Endodermal cell (in vitro differentiated cells): ENCODE measurements at regions not wholly inside any gene's neighbourhood (a gene's known extent, or its start where the extent isn't known, plus 50 kb on each side); places are given as distances from the start of the nearest gene placed in this dataset.

Source experiments
- DNase-seq: peaks from one replicate; pipeline ENCODE4 v3.0.0-alpha.2; 2017
- H3K27ac ChIP-seq: 2 replicates; pipeline ENCODE4 v1.5.1; 2013; ENCODE audit warnings: mild to moderate bottlenecking, low read depth, low read length, moderate library complexity
- H3K27me3 ChIP-seq: 2 replicates; pipeline ENCODE4 v1.6.1; 2013; ENCODE audit warnings: mild to moderate bottlenecking, low read length, moderate library complexity; ENCODE audit not compliant: insufficient read depth, control insufficient read depth, poor library complexity, severe bottlenecking
- H3K36me3 ChIP-seq: 2 replicates; pipeline ENCODE4 v1.7.0; 2013; ENCODE audit warnings: mild to moderate bottlenecking, low read length, moderate library complexity; ENCODE audit not compliant: control insufficient read depth, insufficient read depth
- H3K4me1 ChIP-seq: one replicate; pipeline ENCODE4 v1.7.0; 2013; ENCODE audit warnings: low read length; ENCODE audit not compliant: control insufficient read depth, insufficient read depth
- H3K4me3 ChIP-seq: 2 replicates; pipeline ENCODE4 v1.5.1; 2013; ENCODE audit warnings: mild to moderate bottlenecking, low read length, moderate library complexity
- H3K9ac ChIP-seq: 2 replicates; pipeline ENCODE4 v1.6.1; 2013; ENCODE audit warnings: mild to moderate bottlenecking, low read length, moderate library complexity; ENCODE audit not compliant: poor library complexity, severe bottlenecking; ENCODE audit errors: extremely low read depth
- H3K9me3 ChIP-seq: 2 replicates; pipeline ENCODE4 v1.6.1; 2013; ENCODE audit warnings: mild to moderate bottlenecking, low read length, moderate library complexity; ENCODE audit not compliant: control insufficient read depth
- H3K27ac Mint-ChIP-seq: 2 replicates; pipeline ENCODE4 v1.8.0; 2020; ENCODE audit warnings: mixed read lengths
- H3K27me3 Mint-ChIP-seq: 2 replicates; pipeline ENCODE4 v1.8.0; 2021; ENCODE audit warnings: mild to moderate bottlenecking, mixed read lengths; ENCODE audit not compliant: insufficient read depth
- H3K36me3 Mint-ChIP-seq: 2 replicates; pipeline ENCODE4 v1.8.0; 2020; ENCODE audit warnings: low read depth, mixed read lengths
- H3K4me1 Mint-ChIP-seq: 2 replicates; pipeline ENCODE4 v1.8.0; 2020; ENCODE audit warnings: mixed read lengths
- H3K4me3 Mint-ChIP-seq: 2 replicates; pipeline ENCODE4 v1.8.0; 2020; ENCODE audit warnings: mild to moderate bottlenecking, moderate library complexity, mixed read lengths
- H3K9me3 Mint-ChIP-seq: 2 replicates; pipeline ENCODE4 v1.8.0; 2020; ENCODE audit warnings: mild to moderate bottlenecking, mixed read lengths
- CTCF ChIP-seq: fragments of 200-600 bp; sonication (generic); conservative IDR thresholded peaks from 2 replicates; pipeline ENCODE4 v1.5.0; 2021; ENCODE audit warnings: antibody characterized with exemption, mild to moderate bottlenecking
- WGBS, 2 experiments: methylation state at CpG; one replicate each; pipeline versions ENCODE4 v1.1.5 to v1.1.7; 2013; ENCODE audit warnings: missing lambda C conversion rate in 2 of 2, mixed read lengths in 1 of 2; ENCODE audit not compliant: insufficient coverage in 1 of 2, insufficient read length in 1 of 2; 5-methylcytosine and 5-hydroxymethylcytosine counted together

GRCh38 chr3:64393193-64393592, 167.9 kb upstream of the PRICKLE2 start:
- Histone ChIP-seq H3K9ac (no peak overlapping the region), H3K9me3 (no peaks in the 10 kb centered on the region), H3K4me3 (no peak overlapping the region), H3K27me3 (no peaks in the 10 kb centered on the region), H3K36me3 (no peaks in the 10 kb centered on the region), H3K4me1 (peaks cover 9% of the 10 kb centered on the region), H3K27ac (no peak overlapping the region)
- H3K27ac Mint-ChIP-seq, result no peak overlapping the region
- H3K4me1 Mint-ChIP-seq, result peaks cover 21% of the 10 kb centered on the region
- no peak for TF ChIP-seq CTCF
- 92 to 96% methylated on average over 5 of the region's 5 CpGs for WGBS, 2 experiments
- H3K36me3 Mint-ChIP-seq, result no peaks in the 10 kb centered on the region
- DNase-seq, result no peak
- H3K27me3 Mint-ChIP-seq, result no peaks in the 10 kb centered on the region
- no peak overlapping the region for H3K4me3 Mint-ChIP-seq
- H3K9me3 Mint-ChIP-seq, result no peaks in the 10 kb centered on the region

DNA sequence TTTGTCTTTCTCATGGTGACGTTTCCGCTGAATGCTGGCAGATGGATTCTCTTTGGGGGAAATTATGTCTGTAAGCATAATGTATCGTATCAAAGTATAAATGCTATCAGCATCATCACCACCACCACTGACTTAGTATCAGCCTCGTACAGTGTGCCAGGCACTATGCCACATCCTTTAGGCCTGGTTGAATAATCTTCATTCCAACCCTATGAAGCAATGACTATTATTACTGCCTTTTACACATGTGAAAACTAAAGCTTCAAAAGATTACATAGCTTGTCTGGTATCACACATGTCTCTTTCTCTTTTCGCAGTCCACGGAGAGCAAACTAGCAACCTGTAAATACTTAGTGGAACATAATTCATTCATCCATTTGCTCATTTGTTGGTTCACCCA, 166.7 kb upstream of the PRICKLE2 start:
- H3K27me3 ChIP-seq, result no peaks in the 10 kb centered on the region
- no peak overlapping the region for H3K9ac ChIP-seq
- H3K9me3 ChIP-seq, result no peaks in the 10 kb centered on the region
- Mint-ChIP-seq H3K36me3 (no peaks in the 10 kb centered on the region), H3K9me3 (no peaks in the 10 kb centered on the region), H3K27ac (no peak overlapping the region), H3K4me3 (no peak overlapping the region), H3K27me3 (no peaks in the 10 kb centered on the region), H3K4me1 (peaks cover 10% of the 10 kb centered on the region)
- no peak for TF ChIP-seq CTCF
- H3K27ac ChIP-seq, result no peak overlapping the region
- WGBS, 2 experiments, result 94% methylated on average over 3 to 6 of the region's 6 CpGs
- no peaks in the 10 kb centered on the region for H3K36me3 ChIP-seq
- H3K4me3 ChIP-seq, result no peak overlapping the region
- H3K4me1 ChIP-seq, result peaks cover 2% of the 10 kb centered on the region
- DNase-seq, result no peak

- no peaks in the 10 kb centered on the region for H3K27me3 Mint-ChIP-seq
- H3K27ac Mint-ChIP-seq, result no peak overlapping the region
- H3K9me3 ChIP-seq, result no peaks in the 10 kb centered on the region
- H3K27ac ChIP-seq, result no peak overlapping the region
- H3K4me3 ChIP-seq, result no peak overlapping the region
- no peaks in the 10 kb centered on the region for H3K9me3 Mint-ChIP-seq
- H3K36me3 ChIP-seq, result no peaks in the 10 kb centered on the region
- no peaks in the 10 kb centered on the region for H3K27me3 ChIP-seq
- H3K9ac ChIP-seq, result no peak overlapping the region
- peaks cover 2% of the 10 kb centered on the region for H3K4me1 Mint-ChIP-seq
- TF ChIP-seq CTCF, result no peak
- H3K4me1 ChIP-seq, result no peaks in the 10 kb centered on the region
- DNase-seq, result no peak
- no peaks in the 10 kb centered on the region for H3K36me3 Mint-ChIP-seq
- H3K4me3 Mint-ChIP-seq, result no peak overlapping the region
Observed at GRCh38 chr3:64390893-64391292, 165.6 kb upstream of the PRICKLE2 start.
